HG03520 (cell line): ENCODE measurements at regions not wholly inside any gene's neighbourhood (a gene's known extent, or its start where the extent isn't known, plus 50 kb on each side); places are given as distances from the start of the nearest gene placed in this dataset.

Experiments
- ATAC-seq: cut with Tn5 transposase; IDR thresholded peaks from one replicate; pipeline ENCODE4 v1.9.1; 2021; ENCODE audit warnings: mild to moderate bottlenecking, moderate library complexity; ENCODE audit not compliant: unreplicated experiment

GRCh38 chr20:41888434-41888833, 270.3 kb upstream of the CHD6 start:
- ATAC-seq: no peak

- ATAC-seq: no peak
Observed at GRCh38 chr20:41887500-41887899, 269.3 kb upstream of the CHD6 start.

GRCh38 chr20:41881466-41882046, 263.4 kb upstream of the CHD6 start:
- ATAC-seq: no peak

- no peak for ATAC-seq
Observed at GRCh38 chr20:41879123-41879522, 260.9 kb upstream of the CHD6 start.

GRCh38 chr20:41877911-41878310, 259.7 kb upstream of the CHD6 start:
- no peak for ATAC-seq

- no peak for ATAC-seq
Observed at GRCh38 chr20:41874658-41875057, 256.5 kb upstream of the CHD6 start.

- no peak for ATAC-seq
Observed at GRCh38 chr20:41872930-41873329, 254.8 kb upstream of the CHD6 start.

- no peak for ATAC-seq
Observed at GRCh38 chr20:41870869-41871462, 252.8 kb upstream of the CHD6 start.

GRCh38 chr20:41869261-41869660, 251.1 kb upstream of the CHD6 start:
- ATAC-seq: no peak

- no peak for ATAC-seq
Observed at GRCh38 chr20:41865938-41866337, 247.8 kb upstream of the CHD6 start.

- ATAC-seq: no peak
Observed at GRCh38 chr20:41862476-41862875, 244.3 kb upstream of the CHD6 start.

- ATAC-seq: no peak
Observed at GRCh38 chr20:41861772-41862422, 243.7 kb upstream of the CHD6 start.

GRCh38 chr20:41854765-41855164, 236.6 kb upstream of the CHD6 start:
- ATAC-seq: no peak

- no peak for ATAC-seq
Observed at GRCh38 chr20:41853806-41854205, 235.6 kb upstream of the CHD6 start.

GRCh38 chr20:41848180-41848579, 230.0 kb upstream of the CHD6 start:
- ATAC-seq: no peak

- ATAC-seq: no peak
Observed at GRCh38 chr20:41837669-41838224, 219.6 kb upstream of the CHD6 start.

GRCh38 chr20:41833739-41834138, 215.6 kb upstream of the CHD6 start:
- no peak for ATAC-seq

- no peak for ATAC-seq
Observed at GRCh38 chr20:41830702-41831101, 212.5 kb upstream of the CHD6 start.

GRCh38 chr20:41819436-41819835, 201.3 kb upstream of the CHD6 start:
- ATAC-seq: no peak

GRCh38 chr20:41818991-41819390, 200.8 kb upstream of the CHD6 start:
- ATAC-seq: no peak

GRCh38 chr20:41818369-41818768, 200.2 kb upstream of the CHD6 start:
- no peak for ATAC-seq

GRCh38 chr20:41811456-41811855, 193.3 kb upstream of the CHD6 start:
- ATAC-seq: no peak
